ENCODE measurements at regions not wholly inside any gene's neighbourhood (a gene's known extent, or its start where the extent isn't known, plus 50 kb on each side); places are given as distances from the start of the nearest gene placed in this dataset.
"Not testable (repeated sequence)": the region's sequence is repeated elsewhere in the genome, so short reads cannot be mapped to it uniquely, and the experiment has no call there.

GRCh38 chr2:132255714-132256113 lies 94.0 kb upstream of the ANKRD30BL start:
- no peak for TF ChIP-seq CTCF (IDR thresholded peaks at IDR 0.05)
- H3K4me1 ChIP-seq: no peaks in the 10 kb centered on the region
- no peak overlapping the region for H3K4me2 ChIP-seq (ENCODE audit: low read length)
- H3K36me3 ChIP-seq (ENCODE audit: control insufficient read depth, insufficient read depth, low read length): no peaks in the 10 kb centered on the region
- H3K27ac ChIP-seq: no peak overlapping the region
- no peak overlapping the region for H3K4me3 ChIP-seq (ENCODE audit: low read depth, low read length)
- H3K79me2 ChIP-seq: no peaks in the 10 kb centered on the region
- no peaks in the 10 kb centered on the region for H3K27me3 ChIP-seq (ENCODE audit: control insufficient read depth, insufficient read depth, low read length)
- no peaks in the 10 kb centered on the region for H3K9me3 ChIP-seq (ENCODE audit: control insufficient read depth, low read length)
- H2AFZ ChIP-seq: no peak overlapping the region
- H3K9ac ChIP-seq: no peak overlapping the region

DNA sequence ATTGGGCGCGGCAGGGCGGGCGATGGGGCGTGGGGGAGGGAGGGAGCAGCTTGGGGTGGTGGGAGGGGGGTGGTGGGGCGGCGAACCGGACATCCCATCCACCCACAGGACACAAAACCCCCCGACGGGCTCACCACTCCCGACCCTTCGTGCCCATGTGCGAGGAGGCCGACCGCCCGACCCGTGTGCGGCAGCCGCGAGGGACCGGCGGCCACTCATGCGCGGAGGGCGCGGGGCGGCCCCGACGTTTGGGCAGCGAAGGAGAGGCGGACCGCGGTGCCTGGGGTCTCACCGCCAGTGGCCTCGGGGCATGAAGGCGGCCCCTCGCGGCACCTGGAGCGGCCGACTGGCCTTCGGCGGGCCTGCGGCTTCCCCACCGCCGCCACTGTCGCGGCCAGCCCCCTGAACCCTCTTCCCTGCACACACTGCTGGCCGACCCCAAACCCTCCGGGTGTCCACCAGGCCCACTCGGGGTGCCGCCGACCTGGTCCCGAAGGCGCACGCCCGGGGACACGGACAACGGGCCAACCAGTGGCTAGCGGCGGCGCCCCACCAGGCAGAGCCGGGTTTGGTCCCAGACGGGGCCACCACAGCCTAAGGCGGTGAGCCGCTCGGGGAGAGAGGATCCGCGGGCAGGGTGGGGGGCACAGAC lies 94.6 kb upstream of the ANKRD30BL start:
- no peaks in the 10 kb centered on the region for H3K79me2 ChIP-seq
- H3K4me1 ChIP-seq: no peaks in the 10 kb centered on the region
- no peaks in the 10 kb centered on the region for H3K9me3 ChIP-seq (ENCODE audit: control insufficient read depth, low read length)
- H3K27ac ChIP-seq: no peak overlapping the region
- H3K9ac ChIP-seq: no peak overlapping the region
- H3K27me3 ChIP-seq (ENCODE audit: control insufficient read depth, insufficient read depth, low read length): no peaks in the 10 kb centered on the region
- H2AFZ ChIP-seq: no peak overlapping the region
- TF ChIP-seq CTCF (IDR thresholded peaks at IDR 0.05): no peak
- no peak overlapping the region for H3K4me2 ChIP-seq (ENCODE audit: low read length)
- no peaks in the 10 kb centered on the region for H3K36me3 ChIP-seq (ENCODE audit: control insufficient read depth, insufficient read depth, low read length)
- H3K4me3 ChIP-seq (ENCODE audit: low read depth, low read length): no peak overlapping the region

GRCh38 chr2:132256903-132257300 lies 95.2 kb upstream of the ANKRD30BL start:
- H3K4me3 ChIP-seq (ENCODE audit: low read depth, low read length): peak overlapping the region; percentile 34

DNA sequence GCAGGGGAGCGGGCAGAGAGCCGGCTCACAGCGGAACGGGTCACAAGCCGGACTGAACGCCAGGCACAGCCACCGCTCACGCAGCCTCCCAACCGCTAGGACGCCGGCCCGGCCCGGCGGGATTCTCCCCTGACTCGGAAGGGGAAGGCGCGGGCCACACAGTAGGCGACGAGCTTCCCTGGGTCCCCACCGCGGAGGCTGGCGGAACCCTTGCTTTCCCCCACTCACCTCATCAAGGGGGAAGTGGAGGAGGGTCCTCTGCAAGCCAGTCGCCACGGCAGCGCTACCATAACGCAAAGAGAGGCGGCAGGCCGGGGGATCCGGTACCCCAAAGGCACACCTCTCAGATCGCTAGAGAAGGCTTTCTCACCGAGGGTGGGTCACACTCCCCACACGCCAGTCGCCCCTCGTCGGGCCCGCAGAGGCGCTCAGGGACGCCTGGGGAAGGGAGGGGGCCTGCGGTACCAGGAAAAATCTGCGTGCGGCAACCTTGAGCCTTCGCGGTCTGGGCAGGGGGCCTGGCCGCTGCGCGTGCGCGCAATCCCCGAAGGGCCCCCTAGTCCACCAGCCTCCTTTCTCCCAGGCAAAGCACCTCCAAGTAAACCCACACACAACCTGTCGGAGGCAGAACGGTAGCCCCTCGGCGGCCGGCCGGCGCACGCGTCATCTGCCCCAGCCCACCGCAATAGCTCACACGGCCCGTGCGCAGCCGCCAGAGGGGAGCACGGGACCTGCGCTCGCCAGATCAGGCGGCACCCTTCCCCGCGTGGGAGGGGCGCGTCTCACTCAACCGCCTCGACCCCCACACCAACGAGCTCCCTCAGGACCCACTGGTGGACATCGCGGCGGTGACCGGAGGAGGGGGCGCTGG lies 95.8 kb upstream of the ANKRD30BL start:
- H3K4me2 ChIP-seq (ENCODE audit: low read length): peak overlapping the region; percentile 58
- not testable (repeated sequence) for H3K4me1 ChIP-seq; H3K9me3 ChIP-seq (ENCODE audit: control insufficient read depth, low read length); H3K27me3 ChIP-seq (ENCODE audit: control insufficient read depth, insufficient read depth, low read length); H3K9ac ChIP-seq; H3K36me3 ChIP-seq (ENCODE audit: control insufficient read depth, insufficient read depth, low read length); H3K79me2 ChIP-seq; H3K27ac ChIP-seq; H2AFZ ChIP-seq
- H3K4me3 ChIP-seq (ENCODE audit: low read depth, low read length): peak overlapping the region; percentile 34

More at GRCh38 chr2:132256903-132257300, 95.2 kb upstream of the ANKRD30BL start:
- H3K27me3 ChIP-seq (ENCODE audit: control insufficient read depth, insufficient read depth, low read length); H3K4me1 ChIP-seq; H3K36me3 ChIP-seq (ENCODE audit: control insufficient read depth, insufficient read depth, low read length); H3K27ac ChIP-seq; H3K79me2 ChIP-seq; H3K9ac ChIP-seq; H2AFZ ChIP-seq; H3K9me3 ChIP-seq (ENCODE audit: control insufficient read depth, low read length): not testable (repeated sequence)
- H3K4me2 ChIP-seq (ENCODE audit: low read length): peak overlapping the region; percentile 58

DNA sequence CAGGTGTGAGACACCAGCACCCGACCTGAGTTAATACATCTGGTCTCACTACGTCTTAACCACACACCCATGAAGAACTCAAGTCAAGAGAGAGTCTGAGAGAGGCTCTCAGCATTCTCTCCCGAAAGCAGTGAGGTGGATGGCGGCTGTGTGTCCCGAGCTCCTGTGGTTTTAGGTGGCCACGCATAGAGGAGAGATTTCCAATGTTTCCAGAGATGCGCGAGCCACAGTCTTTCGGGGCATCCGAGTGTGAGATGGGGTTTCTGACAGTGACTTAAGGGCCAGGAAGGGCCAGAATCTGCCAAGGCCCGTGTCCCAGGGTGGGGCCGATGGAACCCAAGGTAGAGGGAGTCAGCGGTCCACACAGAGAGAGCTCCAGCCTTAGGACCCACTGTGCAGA lies 97.5 kb upstream of the ANKRD30BL start:
- H2AFZ ChIP-seq; H3K36me3 ChIP-seq (ENCODE audit: control insufficient read depth, insufficient read depth, low read length); H3K9ac ChIP-seq; H3K9me3 ChIP-seq (ENCODE audit: control insufficient read depth, low read length); H3K27ac ChIP-seq; H3K4me3 ChIP-seq (ENCODE audit: low read depth, low read length); H3K27me3 ChIP-seq (ENCODE audit: control insufficient read depth, insufficient read depth, low read length); H3K4me2 ChIP-seq (ENCODE audit: low read length); H3K79me2 ChIP-seq; H3K4me1 ChIP-seq: not testable (repeated sequence)

DNA sequence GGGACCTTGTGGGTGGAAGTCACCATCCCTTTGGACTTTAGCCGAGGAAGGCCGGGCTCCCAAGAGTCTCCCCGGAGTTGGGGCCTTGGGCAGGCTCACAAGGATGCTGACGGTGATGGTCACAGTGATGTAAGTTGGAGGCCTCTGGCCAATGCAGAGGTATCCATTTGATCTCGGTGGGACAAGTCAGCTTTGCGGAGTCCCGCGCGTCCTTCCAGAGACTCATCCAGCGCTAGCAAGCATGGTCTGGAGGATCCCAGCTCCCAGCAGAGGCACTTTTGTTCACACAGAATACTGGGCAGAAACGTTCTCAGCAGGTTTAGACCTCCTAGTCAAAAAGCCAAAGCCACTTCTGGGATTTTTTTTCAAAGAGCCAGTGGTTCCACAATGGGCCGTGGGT lies 103.8 kb upstream of the ANKRD30BL start:
- not testable (repeated sequence) for H3K4me2 ChIP-seq (ENCODE audit: low read length); H2AFZ ChIP-seq; H3K36me3 ChIP-seq (ENCODE audit: control insufficient read depth, insufficient read depth, low read length); H3K4me3 ChIP-seq (ENCODE audit: low read depth, low read length); H3K9me3 ChIP-seq (ENCODE audit: control insufficient read depth, low read length); H3K27me3 ChIP-seq (ENCODE audit: control insufficient read depth, insufficient read depth, low read length); H3K79me2 ChIP-seq; H3K4me1 ChIP-seq; H3K27ac ChIP-seq; H3K9ac ChIP-seq
